Bronchial epithelial cell (primary cell): ENCODE measurements at regions not wholly inside any gene's neighbourhood (a gene's known extent, or its start where the extent isn't known, plus 50 kb on each side); places are given as distances from the start of the nearest gene placed in this dataset.

ENCODE experiments used
- DNase-seq: peaks from one replicate; pipeline ENCODE4 v3.0.0-alpha.2; 2010; ENCODE audit warnings: low read depth
- FAIRE-seq: peaks from 2 replicates; lab custom pipeline; 2011; peaks lifted over from hg19 to GRCh38; lab: Jason Lieb, UNC
- H3K27me3 ChIP-seq: 2 replicates; pipeline ENCODE4 v1.5.1; 2011; ENCODE audit warnings: low read length; ENCODE audit not compliant: control insufficient read depth, insufficient read depth
- H3K36me3 ChIP-seq: 2 replicates; pipeline ENCODE4 v1.5.1; 2011; ENCODE audit warnings: low read length; ENCODE audit not compliant: control insufficient read depth, insufficient read depth
- H3K4me3 ChIP-seq: 2 replicates; pipeline ENCODE4 v1.5.1; 2011; ENCODE audit warnings: mild to moderate bottlenecking, low read depth, low read length, control low read depth
- CTCF ChIP-seq: IDR thresholded peaks from 2 replicates; pipeline ENCODE4 v1.5.1; 2011; ENCODE audit warnings: mild to moderate bottlenecking, moderate library complexity, low read length, control low read depth, inconsistent platforms; ENCODE audit not compliant: insufficient read depth, severe bottlenecking

GRCh38 chr20:24792641-24793495 lies 156.2 kb upstream of the CST7 start:
- FAIRE-seq = no peak
- Histone ChIP-seq H3K36me3 (no peaks in the 10 kb centered on the region), H3K4me3 (no peak overlapping the region), H3K27me3 (no peaks in the 10 kb centered on the region)
- no peak for TF ChIP-seq CTCF
- DNase-seq = no peak

GRCh38 chr20:24795436-24795835 lies 153.6 kb upstream of the CST7 start:
- Histone ChIP-seq H3K4me3 (no peak overlapping the region), H3K36me3 (no peaks in the 10 kb centered on the region), H3K27me3 (no peaks in the 10 kb centered on the region)
- FAIRE-seq (no peak), DNase-seq (no peak)
- no peak for TF ChIP-seq CTCF

GRCh38 chr20:24796236-24796635 lies 152.8 kb upstream of the CST7 start:
- Histone ChIP-seq H3K4me3 (no peak overlapping the region), H3K36me3 (no peaks in the 10 kb centered on the region), H3K27me3 (no peaks in the 10 kb centered on the region)
- no peak for TF ChIP-seq CTCF
- FAIRE-seq (no peak), DNase-seq (no peak)

- no peak for TF ChIP-seq CTCF
- no peak for DNase-seq
- no peak for FAIRE-seq
- no peak overlapping the region for H3K4me3 ChIP-seq
- H3K36me3 ChIP-seq = no peaks in the 10 kb centered on the region
- no peaks in the 10 kb centered on the region for H3K27me3 ChIP-seq
Measured at GRCh38 chr20:24797113-24797512, 152.0 kb upstream of the CST7 start.

GRCh38 chr20:24797745-24798655 lies 151.1 kb upstream of the CST7 start:
- FAIRE-seq = no peak
- no peaks in the 10 kb centered on the region for H3K27me3 ChIP-seq
- TF ChIP-seq CTCF = no peak

More at GRCh38 chr20:24797745-24798655, 151.1 kb upstream of the CST7 start:
- DNase-seq = no peak
- Histone ChIP-seq H3K4me3 (no peak overlapping the region), H3K36me3 (no peaks in the 10 kb centered on the region)
